ENCODE measurements at regions not wholly inside any gene's neighbourhood (a gene's known extent, or its start where the extent isn't known, plus 50 kb on each side); places are given as distances from the start of the nearest gene placed in this dataset.

GRCh38 chr5:144003636-144004035, 166.8 kb downstream of the YIPF5 start:
- TF ChIP-seq CTCF (IDR thresholded peaks at IDR 0.05 in 4 of 5, conservative IDR thresholded peaks at IDR 0.05 in 1 of 5) (no peak), POLR2A (IDR thresholded peaks at IDR 0.05) (no peak)
